VCaP (cell line): ENCODE measurements at regions not wholly inside any gene's neighbourhood (a gene's known extent, or its start where the extent isn't known, plus 50 kb on each side); places are given as distances from the start of the nearest gene placed in this dataset.

Source experiments
- H3K27ac ChIP-seq: fragments of 450-650 bp; 2 replicates; pipeline ENCODE4 v1.5.1; 2017
- CTCF ChIP-seq: fragments of 450-650 bp; conservative IDR thresholded peaks from 2 replicates; pipeline ENCODE4 v1.5.1; 2017; ENCODE audit warnings: mild to moderate bottlenecking, moderate library complexity

- no peak overlapping the region for H3K27ac ChIP-seq
- TF ChIP-seq CTCF = no peak
These were observed 269.6 kb upstream of the CNTNAP4 start for GRCh38 chr16:76007645-76008044.

DNA sequence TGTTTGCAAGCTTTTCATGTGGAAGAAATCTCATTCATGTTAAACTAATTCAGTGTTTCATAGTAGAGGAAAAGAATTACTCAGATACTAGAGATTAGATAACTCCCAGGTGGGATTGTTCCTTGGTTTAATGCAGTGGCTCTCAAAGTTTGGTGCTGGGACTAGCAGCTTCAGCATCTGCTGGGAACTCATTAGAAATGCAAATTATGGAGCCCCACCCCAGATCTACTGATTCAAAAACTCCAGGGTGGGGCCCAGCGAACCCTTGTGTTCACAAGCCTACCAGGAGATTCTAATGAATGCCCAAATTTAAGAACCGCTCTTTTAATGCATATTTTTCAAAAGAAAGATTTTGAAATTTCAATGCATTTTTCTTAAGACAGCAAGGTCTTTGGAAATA, 253.4 kb upstream of the CNTNAP4 start:
- TF ChIP-seq CTCF = no peak
- H3K27ac ChIP-seq = no peak overlapping the region

GRCh38 chr16:76035689-76036088, 241.5 kb upstream of the CNTNAP4 start:
- no peak for TF ChIP-seq CTCF
- no peak overlapping the region for H3K27ac ChIP-seq

DNA sequence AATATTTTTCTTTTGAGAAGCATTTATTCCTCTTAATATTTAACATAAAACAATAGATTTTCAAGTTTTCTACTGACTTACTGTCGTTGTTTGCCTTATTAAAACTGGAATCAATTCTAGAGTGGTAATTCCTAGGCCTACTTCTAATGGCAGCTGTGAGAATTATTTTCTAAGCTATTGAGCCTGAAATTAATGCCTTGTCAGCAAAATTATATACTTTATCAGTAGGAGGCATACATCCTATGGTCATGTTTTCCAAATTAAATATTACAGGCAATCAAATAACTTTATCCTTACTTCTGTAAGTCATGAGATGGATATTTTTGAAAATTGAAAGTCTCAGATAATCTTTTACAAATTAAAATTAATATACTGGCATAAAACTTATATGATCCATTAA, 239.1 kb upstream of the CNTNAP4 start:
- TF ChIP-seq CTCF = no peak
- no peak overlapping the region for H3K27ac ChIP-seq

DNA sequence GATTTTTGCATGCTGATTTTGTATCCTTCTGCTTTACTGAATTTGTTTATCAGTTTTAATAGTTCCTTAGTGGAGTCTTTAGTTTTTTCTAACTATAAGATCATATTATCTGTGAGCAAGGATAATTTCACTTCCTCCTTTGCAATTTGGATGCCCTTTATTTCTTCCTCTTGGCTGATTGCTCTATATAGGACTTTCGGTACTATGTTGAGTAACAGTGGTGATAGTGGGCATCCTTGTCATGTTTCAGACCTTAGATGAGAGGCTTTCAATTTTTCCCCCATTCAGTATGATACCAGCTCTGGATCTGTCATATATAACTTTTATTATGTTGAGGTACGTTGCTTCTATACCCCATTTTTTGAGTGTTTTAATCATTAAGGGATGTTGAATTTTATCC, 224.5 kb upstream of the CNTNAP4 start:
- H3K27ac ChIP-seq = no peak overlapping the region
- no peak for TF ChIP-seq CTCF

GRCh38 chr16:76059186-76059585, 218.0 kb upstream of the CNTNAP4 start:
- no peak overlapping the region for H3K27ac ChIP-seq
- TF ChIP-seq CTCF = no peak

DNA sequence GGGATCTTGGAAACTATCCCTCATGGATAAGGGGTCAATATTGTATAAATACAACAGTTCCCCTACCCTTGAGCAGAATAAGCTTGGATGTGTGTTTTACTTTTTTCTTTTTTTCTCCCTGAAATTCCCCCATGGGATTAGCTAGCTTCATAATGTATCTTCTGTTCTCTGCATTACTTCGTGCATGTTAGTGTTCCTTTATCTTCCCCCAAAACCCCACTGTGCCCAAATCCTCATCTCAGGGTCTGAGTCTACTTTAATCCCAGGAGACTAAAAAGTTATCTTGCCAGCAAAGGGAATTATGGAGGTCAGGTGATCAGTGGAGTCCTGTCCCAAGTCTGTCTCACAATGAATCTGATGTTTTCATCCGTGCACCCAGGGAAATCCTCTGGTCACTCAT, 217.5 kb upstream of the CNTNAP4 start:
- TF ChIP-seq CTCF = no peak
- H3K27ac ChIP-seq = no peak overlapping the region

DNA sequence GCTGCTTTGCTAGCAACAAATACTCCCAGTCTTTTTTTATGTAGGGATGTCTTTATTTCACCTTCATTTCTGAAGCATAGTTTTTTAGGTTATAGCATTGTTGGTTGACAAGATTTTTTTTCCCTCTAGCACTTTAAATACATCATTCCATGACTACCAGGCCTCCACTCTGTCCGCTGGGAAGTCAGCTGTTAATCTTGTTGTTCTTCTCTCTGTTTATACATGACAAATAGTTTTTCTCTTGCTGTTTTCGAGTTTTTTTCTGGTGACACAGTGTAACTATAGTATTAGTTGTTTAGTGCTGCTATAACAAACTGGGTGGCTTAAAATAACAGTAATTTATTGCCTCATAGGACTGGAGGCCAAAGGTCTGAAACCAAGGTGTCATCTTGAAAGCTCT, 205.5 kb upstream of the CNTNAP4 start:
- no peak overlapping the region for H3K27ac ChIP-seq
- TF ChIP-seq CTCF = no peak
